ENCODE measurements at regions not wholly inside any gene's neighbourhood (a gene's known extent, or its start where the extent isn't known, plus 50 kb on each side); places are given as distances from the start of the nearest gene placed in this dataset.

- no peak for TF ChIP-seq POLR2A (IDR thresholded peaks at IDR 0.05)
- TF ChIP-seq CTCF (IDR thresholded peaks at IDR 0.05), result no peak
- TF ChIP-seq POLR2AphosphoS5 (IDR thresholded peaks at IDR 0.05), result no peak
Observed at GRCh38 chr6:148213366-148213765, 129.3 kb upstream of the SASH1 start.

Data from breast epithelium (tissue), 3 donors.